Esophagus muscularis mucosa (tissue), 3 donors: ENCODE measurements at regions not wholly inside any gene's neighbourhood (a gene's known extent, or its start where the extent isn't known, plus 50 kb on each side); places are given as distances from the start of the nearest gene placed in this dataset.

Source experiments
- POLR2A ChIP-seq: fragments of 450-650 bp; IDR thresholded peaks from one replicate; pipeline ENCODE4 v1.6.1; 2017; ENCODE audit warnings: antibody characterized with exemption, moderate library complexity, mild to moderate bottlenecking, low read depth
- TF ChIP-seq, protein P1 (sequence below), 3 experiments: fragments of 200-600 bp in 2 of 3; fragments of 450-650 bp in 1 of 3; sonication (generic) in 2 of 3; IDR thresholded peaks; one replicate each; pipeline ENCODE4 v1.5.1; 2017 to 2019; ENCODE audit warnings: antibody characterized with exemption in 3 of 3, mild to moderate bottlenecking in 2 of 3, moderate library complexity in 1 of 3

DNA sequence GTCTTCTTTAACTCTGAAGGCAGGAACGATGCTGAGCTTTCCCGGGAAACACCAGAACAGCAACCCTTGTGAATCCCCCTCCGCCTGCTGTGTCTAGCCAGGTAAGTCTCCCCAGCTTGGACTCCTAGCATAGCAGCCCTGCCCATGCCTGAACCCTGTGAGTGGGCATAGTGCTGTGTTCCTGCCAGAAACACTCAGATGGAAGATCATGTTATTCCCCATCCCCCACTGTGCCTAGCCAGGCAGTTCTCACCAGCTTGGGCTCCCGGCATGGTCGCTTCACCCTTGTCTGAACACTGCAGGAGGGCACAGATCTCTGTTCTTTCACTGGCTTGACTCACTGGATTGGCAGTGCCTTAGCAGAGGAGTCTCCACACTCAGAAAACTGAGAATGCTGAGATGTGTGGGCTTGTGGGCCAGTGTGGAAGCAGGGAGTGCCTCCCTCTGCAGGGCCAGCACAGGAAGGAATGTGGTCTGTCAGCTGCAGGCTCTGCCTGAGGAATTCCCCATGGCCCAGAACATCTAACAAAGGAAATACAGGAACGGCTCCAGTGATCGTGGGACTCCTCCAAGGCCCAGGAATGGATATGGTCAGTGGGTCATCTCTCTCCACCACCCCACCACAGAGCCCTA lies 440.1 kb upstream of the ADGRB3 start:
- TF ChIP-seq, protein P1, sequence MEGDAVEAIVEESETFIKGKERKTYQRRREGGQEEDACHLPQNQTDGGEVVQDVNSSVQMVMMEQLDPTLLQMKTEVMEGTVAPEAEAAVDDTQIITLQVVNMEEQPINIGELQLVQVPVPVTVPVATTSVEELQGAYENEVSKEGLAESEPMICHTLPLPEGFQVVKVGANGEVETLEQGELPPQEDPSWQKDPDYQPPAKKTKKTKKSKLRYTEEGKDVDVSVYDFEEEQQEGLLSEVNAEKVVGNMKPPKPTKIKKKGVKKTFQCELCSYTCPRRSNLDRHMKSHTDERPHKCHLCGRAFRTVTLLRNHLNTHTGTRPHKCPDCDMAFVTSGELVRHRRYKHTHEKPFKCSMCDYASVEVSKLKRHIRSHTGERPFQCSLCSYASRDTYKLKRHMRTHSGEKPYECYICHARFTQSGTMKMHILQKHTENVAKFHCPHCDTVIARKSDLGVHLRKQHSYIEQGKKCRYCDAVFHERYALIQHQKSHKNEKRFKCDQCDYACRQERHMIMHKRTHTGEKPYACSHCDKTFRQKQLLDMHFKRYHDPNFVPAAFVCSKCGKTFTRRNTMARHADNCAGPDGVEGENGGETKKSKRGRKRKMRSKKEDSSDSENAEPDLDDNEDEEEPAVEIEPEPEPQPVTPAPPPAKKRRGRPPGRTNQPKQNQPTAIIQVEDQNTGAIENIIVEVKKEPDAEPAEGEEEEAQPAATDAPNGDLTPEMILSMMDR (IDR thresholded peaks at IDR 0.05) = no peak
- no peak for TF ChIP-seq POLR2A
